ENCODE measurements at regions not wholly inside any gene's neighbourhood (a gene's known extent, or its start where the extent isn't known, plus 50 kb on each side); places are given as distances from the start of the nearest gene placed in this dataset.

GRCh38 chr19:5218255-5218855 lies 122.3 kb downstream of the PTPRS start:
- Mint-ChIP-seq H3K27ac (ENCODE audit: unreplicated experiment) (no peak overlapping the region), H3K4me3 (ENCODE audit: unreplicated experiment) (no peak overlapping the region), H3K27me3 (ENCODE audit: low read depth) (no peaks in the 10 kb centered on the region), H3K9me3 (ENCODE audit: low read depth) (no peaks in the 10 kb centered on the region), H3K4me1 (ENCODE audit: low read depth) (no peaks in the 10 kb centered on the region), H3K36me3 (ENCODE audit: low read depth) (peaks cover 64% of the 10 kb centered on the region)
- no peak for TF ChIP-seq CTCF (IDR thresholded peaks at IDR 0.05)
- no peak for DNase-seq (ENCODE audit: low spot score)

DNA sequence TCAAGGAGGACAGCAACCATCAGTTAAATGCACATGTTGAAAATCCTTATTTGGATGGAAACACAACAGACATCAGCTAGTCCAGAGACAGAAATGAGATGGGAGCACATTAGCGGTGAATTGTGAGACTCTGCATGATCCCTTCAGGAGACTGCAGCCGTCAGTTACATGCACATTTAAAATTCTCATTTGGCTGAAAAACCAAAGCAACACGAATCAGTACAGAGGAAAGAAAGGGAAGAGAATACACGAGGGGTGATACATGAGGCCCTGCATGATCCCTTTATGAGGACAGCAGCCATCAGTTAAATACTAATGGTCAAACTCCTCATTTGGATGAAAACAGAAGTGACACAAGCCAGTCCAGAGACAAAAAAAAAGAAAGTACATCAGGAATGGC lies 123.4 kb downstream of the PTPRS start:
- H3K4me1 Mint-ChIP-seq (ENCODE audit: low read depth): no peaks in the 10 kb centered on the region
- no peaks in the 10 kb centered on the region for H3K9me3 Mint-ChIP-seq (ENCODE audit: low read depth)
- no peak for DNase-seq (ENCODE audit: low spot score)
- no peak overlapping the region for H3K27ac Mint-ChIP-seq (ENCODE audit: unreplicated experiment)
- no peak overlapping the region for H3K4me3 Mint-ChIP-seq (ENCODE audit: unreplicated experiment)
- no peak for TF ChIP-seq CTCF (IDR thresholded peaks at IDR 0.05)
- peaks cover 71% of the 10 kb centered on the region for H3K36me3 Mint-ChIP-seq (ENCODE audit: low read depth)
- no peaks in the 10 kb centered on the region for H3K27me3 Mint-ChIP-seq (ENCODE audit: low read depth)

DNA sequence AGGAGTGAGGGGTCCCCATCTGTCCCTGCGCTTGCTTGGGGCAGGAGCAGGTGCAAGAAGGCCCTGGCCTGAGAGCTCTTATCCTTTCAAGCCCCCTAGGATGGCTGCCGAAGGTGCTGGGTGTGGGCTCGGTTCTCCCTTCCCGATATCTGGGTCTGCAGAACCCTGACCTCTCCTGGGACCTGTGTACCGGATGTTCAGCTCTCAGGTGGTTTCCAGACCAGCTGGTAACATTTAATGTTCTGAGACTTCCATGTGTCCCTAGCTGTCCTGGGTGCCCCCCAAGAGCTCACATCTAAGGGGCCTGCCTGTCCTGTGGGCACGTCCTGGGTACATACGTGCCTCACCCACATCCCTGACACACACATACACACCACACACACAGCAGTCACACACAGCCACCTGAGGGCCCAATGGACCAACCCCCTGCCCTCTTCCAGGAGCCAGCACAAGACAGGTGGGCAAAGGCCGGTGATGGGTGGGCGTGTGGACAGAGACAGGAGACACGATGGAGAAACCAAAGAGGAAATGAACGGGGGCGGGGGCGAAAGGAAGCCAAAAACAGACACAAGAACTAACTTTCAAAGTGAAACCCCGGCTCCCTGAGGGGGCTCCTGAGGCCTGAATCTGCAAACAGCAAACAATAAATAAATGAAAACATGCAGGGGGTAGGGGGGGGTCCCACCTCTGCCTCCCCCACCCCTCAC lies 124.3 kb downstream of the PTPRS start:
- no peak for TF ChIP-seq CTCF (IDR thresholded peaks at IDR 0.05)
- H3K27me3 Mint-ChIP-seq (ENCODE audit: low read depth): no peaks in the 10 kb centered on the region
- no peak for DNase-seq (ENCODE audit: low spot score)
- no peaks in the 10 kb centered on the region for H3K9me3 Mint-ChIP-seq (ENCODE audit: low read depth)
- H3K4me1 Mint-ChIP-seq (ENCODE audit: low read depth): no peaks in the 10 kb centered on the region
- peaks cover 66% of the 10 kb centered on the region for H3K36me3 Mint-ChIP-seq (ENCODE audit: low read depth)
- no peak overlapping the region for H3K4me3 Mint-ChIP-seq (ENCODE audit: unreplicated experiment)
- no peak overlapping the region for H3K27ac Mint-ChIP-seq (ENCODE audit: unreplicated experiment)

GRCh38 chr19:5215431-5215830 lies 125.2 kb downstream of the PTPRS start:
- no peak for DNase-seq (ENCODE audit: low spot score)
- H3K9me3 Mint-ChIP-seq (ENCODE audit: low read depth): no peaks in the 10 kb centered on the region
- no peak for TF ChIP-seq CTCF (IDR thresholded peaks at IDR 0.05)
- H3K36me3 Mint-ChIP-seq (ENCODE audit: low read depth): peaks cover 61% of the 10 kb centered on the region
- H3K4me3 Mint-ChIP-seq (ENCODE audit: unreplicated experiment): no peak overlapping the region
- no peaks in the 10 kb centered on the region for H3K27me3 Mint-ChIP-seq (ENCODE audit: low read depth)
- no peak overlapping the region for H3K27ac Mint-ChIP-seq (ENCODE audit: unreplicated experiment)
- H3K4me1 Mint-ChIP-seq (ENCODE audit: low read depth): no peaks in the 10 kb centered on the region

DNA sequence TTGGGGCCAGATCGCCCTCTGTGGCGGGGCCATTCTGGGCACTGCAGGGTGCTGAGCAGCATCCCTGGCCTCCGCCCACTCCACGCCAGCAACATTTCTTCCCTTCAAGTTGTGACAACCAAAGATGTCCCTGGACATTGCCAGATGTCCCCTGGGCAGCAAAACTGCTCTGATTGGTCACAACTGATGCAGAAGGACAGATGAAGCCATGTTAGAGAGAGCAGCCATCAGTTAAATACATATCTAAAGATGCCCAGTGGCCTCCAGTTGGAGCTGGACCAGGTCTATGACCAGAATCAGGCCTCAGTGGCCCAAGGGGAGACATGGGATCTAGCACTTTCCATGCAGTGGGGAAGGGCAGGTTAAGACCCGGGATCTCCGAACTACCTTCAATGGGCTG lies 125.7 kb downstream of the PTPRS start:
- TF ChIP-seq CTCF (IDR thresholded peaks at IDR 0.05): no peak
- Mint-ChIP-seq H3K27me3 (ENCODE audit: low read depth) (no peaks in the 10 kb centered on the region), H3K4me3 (ENCODE audit: unreplicated experiment) (no peak overlapping the region), H3K4me1 (ENCODE audit: low read depth) (no peaks in the 10 kb centered on the region), H3K27ac (ENCODE audit: unreplicated experiment) (no peak overlapping the region), H3K36me3 (ENCODE audit: low read depth) (peaks cover 56% of the 10 kb centered on the region), H3K9me3 (ENCODE audit: low read depth) (no peaks in the 10 kb centered on the region)
- DNase-seq (ENCODE audit: low spot score): no peak
